T47D (cell line): ENCODE measurements at regions not wholly inside any gene's neighbourhood (a gene's known extent, or its start where the extent isn't known, plus 50 kb on each side); places are given as distances from the start of the nearest gene placed in this dataset.
A peak's percentile ranks its signal among the peaks of the same experiment; 100 is the strongest.

Experiments used
- DNase-seq, 2 experiments: peaks; one replicate each; pipeline versions ENCODE4 v3.0.0 to v3.0.0-alpha.2; 2011 to 2012; ENCODE audit warnings: low read depth in 1 of 2, low spot score in 1 of 2
- JUND ChIP-seq: IDR thresholded peaks from 2 replicates; pipeline ENCODE4 v1.6.1; 2012; ENCODE audit warnings: low read depth
- in situ Hi-C: cut with HindIII; loops from 2 replicates; pipeline ENCODE4 v1.10.0; 2016; ENCODE audit warnings: low sequenced_read_pairs, low pct_unique_long_range_greater_than_20kb

GRCh38 chr4:37068580-37068979, 176.0 kb upstream of the NWD2 start:
- peak in 1 of 2 experiments; percentile 10 for DNase-seq
- in situ Hi-C loops: no loop called here
- no peak for TF ChIP-seq JUND

GRCh38 chr4:37070041-37070440, 174.5 kb upstream of the NWD2 start:
- DNase-seq: no peak
- TF ChIP-seq JUND: no peak
- in situ Hi-C loops: no loop called here

- no peak for TF ChIP-seq JUND
- no peak for DNase-seq
- in situ Hi-C loops: no loop called here
Observed at GRCh38 chr4:37071576-37071975, 173.0 kb upstream of the NWD2 start.

GRCh38 chr4:37073226-37073840, 171.2 kb upstream of the NWD2 start:
- DNase-seq: no peak
- in situ Hi-C loops: no loop called here
- no peak for TF ChIP-seq JUND

- DNase-seq: no peak
Observed at GRCh38 chr4:37082912-37083311, 161.6 kb upstream of the NWD2 start.

GRCh38 chr4:37095925-37096324, 148.6 kb upstream of the NWD2 start:
- no peak for TF ChIP-seq JUND
- in situ Hi-C loops: no loop called here
- no peak for DNase-seq

More at GRCh38 chr4:37082912-37083311, 161.6 kb upstream of the NWD2 start:
- in situ Hi-C loops: no loop called here
- TF ChIP-seq JUND: no peak

GRCh38 chr4:37101182-37101581, 143.4 kb upstream of the NWD2 start:
- no peak for TF ChIP-seq JUND
- in situ Hi-C loops: no loop called here
- no peak for DNase-seq

GRCh38 chr4:37101686-37102085, 142.9 kb upstream of the NWD2 start:
- TF ChIP-seq JUND: no peak
- DNase-seq: no peak
- in situ Hi-C loops: no loop called here

GRCh38 chr4:37109756-37110155, 134.8 kb upstream of the NWD2 start:
- DNase-seq: no peak
- in situ Hi-C loops: no loop called here
- no peak for TF ChIP-seq JUND

- DNase-seq: no peak
- no peak for TF ChIP-seq JUND
- in situ Hi-C loops: no loop called here
Observed at GRCh38 chr4:37124800-37125199, 119.7 kb upstream of the NWD2 start.

GRCh38 chr4:37126051-37126450, 118.5 kb upstream of the NWD2 start:
- in situ Hi-C loops: no loop called here
- TF ChIP-seq JUND: no peak
- DNase-seq: no peak

- in situ Hi-C loops: no loop called here
- DNase-seq: no peak
- no peak for TF ChIP-seq JUND
Observed at GRCh38 chr4:37130465-37130864, 114.1 kb upstream of the NWD2 start.

- no peak for DNase-seq
- TF ChIP-seq JUND: no peak
- in situ Hi-C loops: no loop called here
Observed at GRCh38 chr4:37132351-37132974, 112.1 kb upstream of the NWD2 start.

GRCh38 chr4:37132975-37133360, 111.6 kb upstream of the NWD2 start:
- in situ Hi-C loops: no loop called here
- TF ChIP-seq JUND: no peak
- DNase-seq: no peak
